Mesenchymal stem cell (in vitro differentiated cells and primary cell): ENCODE measurements at regions not wholly inside any gene's neighbourhood (a gene's known extent, or its start where the extent isn't known, plus 50 kb on each side); places are given as distances from the start of the nearest gene placed in this dataset.

Experiments used
- DNase-seq: peaks from one replicate; pipeline ENCODE4 v3.0.0-alpha.2; 2013
- H2AFZ ChIP-seq: one replicate; pipeline ENCODE4 v1.6.1; 2013; ENCODE audit warnings: low read depth, mild to moderate bottlenecking, control low read depth, inconsistent platforms, low read length, moderate library complexity
- H2AK5ac ChIP-seq: 2 replicates; pipeline ENCODE4 v1.6.1; 2013; ENCODE audit warnings: low read length, moderate library complexity, mild to moderate bottlenecking, inconsistent platforms; ENCODE audit not compliant: severe bottlenecking
- H2BK120ac ChIP-seq: one replicate; pipeline ENCODE4 v1.6.1; 2013; ENCODE audit warnings: low read depth, mild to moderate bottlenecking, inconsistent platforms, low read length, moderate library complexity
- H2BK12ac ChIP-seq, 2 experiments: one replicate each; pipeline ENCODE4 v1.6.1; 2013; ENCODE audit warnings: inconsistent platforms in 2 of 2, low read length in 2 of 2, mild to moderate bottlenecking in 2 of 2, moderate library complexity in 2 of 2, control low read depth in 1 of 2
- H2BK15ac ChIP-seq: one replicate; pipeline ENCODE4 v1.6.1; 2013; ENCODE audit warnings: mild to moderate bottlenecking, low read depth, inconsistent platforms; ENCODE audit not compliant: poor library complexity, severe bottlenecking
- H2BK5ac ChIP-seq: 2 replicates; pipeline ENCODE4 v1.6.1; 2013; ENCODE audit warnings: low read depth, mild to moderate bottlenecking, low read length, control low read depth, inconsistent platforms; ENCODE audit not compliant: poor library complexity, severe bottlenecking
- H3K14ac ChIP-seq, 2 experiments: one replicate each; pipeline ENCODE4 v1.6.1; 2013; ENCODE audit warnings: inconsistent platforms in 2 of 2, low read length in 2 of 2, control low read depth in 1 of 2, mild to moderate bottlenecking in 1 of 2, moderate library complexity in 1 of 2
- H3K18ac ChIP-seq, 2 experiments: one replicate each; pipeline ENCODE4 v1.6.1; 2013; ENCODE audit warnings: inconsistent platforms in 2 of 2, low read length in 2 of 2, control low read depth in 1 of 2, low read depth in 1 of 2, mild to moderate bottlenecking in 1 of 2
- H3K23ac ChIP-seq, 2 experiments: one replicate each; pipeline ENCODE4 v1.6.1; 2013; ENCODE audit warnings: inconsistent platforms in 2 of 2, low read length in 2 of 2, mild to moderate bottlenecking in 2 of 2, moderate library complexity in 2 of 2, control low read depth in 1 of 2
- H3K27ac ChIP-seq: 2 replicates; pipeline ENCODE4 v1.5.1; 2013; ENCODE audit warnings: mild to moderate bottlenecking, moderate library complexity, low read length, control low read depth, inconsistent platforms; ENCODE audit not compliant: poor library complexity, severe bottlenecking
- H3K27me3 ChIP-seq, 2 experiments: 2 replicates each; pipeline versions ENCODE4 v1.6.1 to v1.7.0; 2013; ENCODE audit warnings: low read length in 2 of 2, mild to moderate bottlenecking in 2 of 2, moderate library complexity in 2 of 2, control low read depth in 1 of 2, inconsistent platforms in 1 of 2; ENCODE audit not compliant: control insufficient read depth in 1 of 2, insufficient read depth in 1 of 2
- H3K36me3 ChIP-seq, 2 experiments: 2 replicates each; pipeline versions ENCODE4 v1.6.1 to v1.7.0; 2013; ENCODE audit warnings: low read length in 2 of 2, control low read depth in 1 of 2, inconsistent platforms in 1 of 2, low read depth in 1 of 2, mild to moderate bottlenecking in 1 of 2; ENCODE audit not compliant: insufficient read depth in 2 of 2, control insufficient read depth in 1 of 2
- H3K4ac ChIP-seq, 2 experiments: one replicate each; pipeline ENCODE4 v1.6.1; 2013; ENCODE audit warnings: inconsistent platforms in 2 of 2, low read length in 2 of 2, mild to moderate bottlenecking in 2 of 2, moderate library complexity in 2 of 2, control low read depth in 1 of 2, low read depth in 1 of 2
- H3K4me1 ChIP-seq: 2 replicates; pipeline ENCODE4 v1.6.1; 2013; ENCODE audit warnings: low read depth, low read length, control low read depth; ENCODE audit not compliant: control insufficient read depth, insufficient read depth
- H3K4me2 ChIP-seq: 2 replicates; pipeline ENCODE4 v1.6.1; 2013; ENCODE audit warnings: low read length, mild to moderate bottlenecking, inconsistent platforms; ENCODE audit not compliant: poor library complexity, severe bottlenecking
- H3K4me3 ChIP-seq, 2 experiments: 2 replicates each; pipeline versions ENCODE4 v1.5.1 to v1.7.0; 2013; ENCODE audit warnings: low read length in 2 of 2, mild to moderate bottlenecking in 2 of 2, control low read depth in 1 of 2, low read depth in 1 of 2; ENCODE audit not compliant: insufficient read depth in 1 of 2
- H3K79me1 ChIP-seq: replicated peaks from 2 replicates; pipeline ENCODE4 v1.6.1; 2013; ENCODE audit warnings: mild to moderate bottlenecking, control low read depth, low read length, inconsistent platforms; ENCODE audit not compliant: poor library complexity, severe bottlenecking
- H3K9ac ChIP-seq: 2 replicates; pipeline ENCODE4 v1.7.0; 2013; ENCODE audit warnings: mild to moderate bottlenecking, low read length, moderate library complexity
- H3K9me3 ChIP-seq: 2 replicates; pipeline ENCODE4 v1.7.0; 2013; ENCODE audit warnings: mild to moderate bottlenecking, low read length; ENCODE audit not compliant: control insufficient read depth
- H4K8ac ChIP-seq: one replicate; pipeline ENCODE4 v1.6.1; 2013; ENCODE audit warnings: inconsistent platforms, mild to moderate bottlenecking, low read length, moderate library complexity
- H4K91ac ChIP-seq: one replicate; pipeline ENCODE4 v1.6.1; 2013; ENCODE audit warnings: mild to moderate bottlenecking, low read length, inconsistent platforms
- WGBS: methylation state at CpG from one replicate; pipeline ENCODE4 v1.1.7; 2013; ENCODE audit warnings: mixed read lengths; 5-methylcytosine and 5-hydroxymethylcytosine counted together

DNA sequence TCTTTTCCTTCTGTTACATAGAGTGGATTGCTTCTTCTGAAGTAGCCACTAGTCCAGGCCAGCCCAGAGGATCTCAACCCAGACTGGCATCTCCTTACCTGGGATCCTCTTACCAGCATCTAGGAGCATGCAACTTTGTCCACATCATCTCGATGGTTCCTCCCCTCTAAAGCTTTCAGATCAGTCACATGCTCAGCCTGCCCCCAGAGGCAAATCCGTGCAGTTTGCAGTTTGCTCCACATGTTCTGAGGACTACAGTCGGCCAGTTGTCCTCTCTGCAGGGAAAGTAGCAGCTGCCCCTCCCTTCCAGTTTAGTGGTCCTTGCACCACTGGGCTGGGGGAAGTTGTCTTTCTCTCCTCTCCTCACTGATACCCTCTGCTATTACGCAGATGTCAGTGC is 259.8 kb upstream of the APCDD1 start:
- no peaks in the 10 kb centered on the region for H3K9me3 ChIP-seq
- no peak overlapping the region for H3K9ac ChIP-seq
- H3K27ac ChIP-seq, result no peak overlapping the region
- H4K8ac ChIP-seq, result no peak overlapping the region
- no peaks in the 10 kb centered on the region for H3K27me3 ChIP-seq
- no peak overlapping the region for H2BK120ac ChIP-seq
- H3K79me1 ChIP-seq, result no peaks in the 10 kb centered on the region
- H3K14ac ChIP-seq, result peak overlapping the region in 1 of 2 experiments; percentile 18
- no peak overlapping the region for H4K91ac ChIP-seq
- WGBS, result 73% methylated on average over 4 of the region's 4 CpGs
- H3K4me1 ChIP-seq, result no peaks in the 10 kb centered on the region
- H3K4me3 ChIP-seq, result no peak overlapping the region
- no peaks in the 10 kb centered on the region for H3K36me3 ChIP-seq
- no peak for DNase-seq
- peak overlapping the region in 1 of 2 experiments; percentile 42 for H3K18ac ChIP-seq
- H2AFZ ChIP-seq, result no peak overlapping the region
- H2BK12ac ChIP-seq, result peak overlapping the region in 1 of 2 experiments; percentile 64
- no peak overlapping the region for H3K23ac ChIP-seq
- H2BK15ac ChIP-seq, result no peak overlapping the region
- no peak overlapping the region for H2AK5ac ChIP-seq
- H3K4ac ChIP-seq, result no peak overlapping the region
- no peak overlapping the region for H3K4me2 ChIP-seq
- no peak overlapping the region for H2BK5ac ChIP-seq

DNA sequence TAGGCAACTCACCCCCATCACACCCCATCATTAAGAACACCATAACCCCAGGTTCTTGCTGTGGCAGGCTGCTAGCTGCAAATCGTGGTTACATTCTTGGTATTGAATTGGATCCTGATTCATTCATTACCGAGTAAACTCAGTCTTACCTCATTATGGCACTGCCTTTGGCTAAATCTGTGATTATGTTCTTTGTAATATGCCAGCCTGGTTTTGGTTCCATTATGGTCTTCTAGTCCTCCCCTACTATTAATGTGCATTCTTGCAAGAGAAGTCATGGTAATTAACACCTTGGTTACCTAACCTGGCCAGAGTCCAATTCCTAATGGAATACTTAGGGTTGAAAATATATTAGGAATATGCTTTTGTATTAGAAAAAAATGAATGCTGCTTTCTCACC is 258.9 kb upstream of the APCDD1 start:
- no peak overlapping the region for H3K18ac ChIP-seq
- no peaks in the 10 kb centered on the region for H3K36me3 ChIP-seq
- 89% methylated on average over 1 of the region's 2 CpGs for WGBS

DNA sequence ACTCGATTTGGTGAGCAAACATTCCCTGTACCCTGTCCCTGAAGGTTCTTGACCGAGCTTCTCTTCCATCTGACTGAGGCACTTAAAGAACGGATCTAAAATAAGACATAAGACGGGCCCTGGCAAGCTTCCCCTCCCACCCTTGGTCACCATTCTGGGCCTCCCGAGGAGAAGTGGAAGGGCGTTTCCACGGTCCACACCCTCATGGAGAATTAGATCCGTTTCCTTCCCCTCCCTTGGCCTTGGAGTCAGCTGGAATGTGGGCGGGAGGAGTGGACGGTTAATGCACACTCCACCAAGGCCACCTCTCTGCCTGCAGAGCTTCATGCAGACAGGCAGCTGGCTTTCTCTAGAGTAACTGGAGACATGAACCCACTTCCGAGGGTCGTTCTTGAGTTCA is 257.3 kb upstream of the APCDD1 start:
- H3K4ac ChIP-seq, result no peak overlapping the region
- H2BK5ac ChIP-seq, result no peak overlapping the region
- H3K9me3 ChIP-seq, result no peaks in the 10 kb centered on the region
- no peak overlapping the region for H3K4me2 ChIP-seq
- H2BK120ac ChIP-seq, result no peak overlapping the region
- H2BK15ac ChIP-seq, result no peak overlapping the region
- H3K4me3 ChIP-seq, result no peak overlapping the region
- no peak overlapping the region for H2AFZ ChIP-seq
- H3K27me3 ChIP-seq, result peaks cover 0 to 5% of the 10 kb centered on the region in 2 experiments
- no peak for DNase-seq
- no peaks in the 10 kb centered on the region for H3K4me1 ChIP-seq
- no peak overlapping the region for H3K9ac ChIP-seq
- no peak overlapping the region for H2AK5ac ChIP-seq
- no peak overlapping the region for H4K91ac ChIP-seq
- 89% methylated on average over 12 of the region's 12 CpGs for WGBS
- no peak overlapping the region for H3K18ac ChIP-seq
- H3K23ac ChIP-seq, result no peak overlapping the region
- H3K14ac ChIP-seq, result peak overlapping the region in 1 of 2 experiments; percentile 44
- no peak overlapping the region for H4K8ac ChIP-seq
- H3K36me3 ChIP-seq, result no peaks in the 10 kb centered on the region
- H3K27ac ChIP-seq, result no peak overlapping the region
- H2BK12ac ChIP-seq, result no peak overlapping the region
- H3K79me1 ChIP-seq, result no peaks in the 10 kb centered on the region

More for the DNA sequence above, 258.9 kb upstream of the APCDD1 start:
- Histone ChIP-seq H2BK15ac (no peak overlapping the region), H2BK120ac (no peak overlapping the region), H2BK5ac (no peak overlapping the region), H2AFZ (no peak overlapping the region), H3K4me3 (no peak overlapping the region), H4K8ac (no peak overlapping the region), H3K9ac (no peak overlapping the region), H3K79me1 (no peaks in the 10 kb centered on the region), H3K27ac (no peak overlapping the region), H4K91ac (no peak overlapping the region), H3K4ac (no peak overlapping the region), H3K27me3 (peaks cover 0 to 4% of the 10 kb centered on the region in 2 experiments), H2BK12ac (no peak overlapping the region), H3K4me1 (no peaks in the 10 kb centered on the region), H3K23ac (no peak overlapping the region), H3K4me2 (no peak overlapping the region), H3K9me3 (no peaks in the 10 kb centered on the region), H2AK5ac (no peak overlapping the region), H3K14ac (no peak overlapping the region)
- no peak for DNase-seq

DNA sequence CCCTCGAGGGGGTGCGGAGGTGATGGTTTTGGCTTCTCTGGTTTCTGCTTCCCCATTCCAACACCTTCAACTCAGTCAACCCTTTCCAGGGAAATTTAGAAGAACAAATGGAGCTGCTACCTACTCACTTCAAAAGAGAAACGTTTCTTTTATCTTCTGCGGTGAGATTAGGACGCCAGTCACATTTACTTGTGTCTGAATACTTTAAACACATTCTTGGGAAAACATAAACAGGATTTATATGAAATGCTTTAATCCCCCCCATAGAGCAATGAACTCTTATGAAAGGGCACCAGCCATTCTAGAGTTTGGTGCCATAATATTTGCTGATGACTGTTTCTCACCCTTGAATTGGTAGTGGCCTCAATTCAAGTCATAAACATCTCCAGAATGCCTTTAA is 253.2 kb upstream of the APCDD1 start:
- Histone ChIP-seq H2BK5ac (no peak overlapping the region), H3K4me1 (peaks cover 2% of the 10 kb centered on the region), H3K4me3 (no peak overlapping the region), H4K8ac (no peak overlapping the region), H3K14ac (no peak overlapping the region), H3K27me3 (peaks cover 2 to 5% of the 10 kb centered on the region in 2 experiments), H3K18ac (no peak overlapping the region), H3K9me3 (no peaks in the 10 kb centered on the region), H3K4ac (no peak overlapping the region), H3K4me2 (no peak overlapping the region), H2AFZ (no peak overlapping the region), H3K9ac (no peak overlapping the region), H3K36me3 (no peaks in the 10 kb centered on the region), H2BK15ac (no peak overlapping the region), H4K91ac (no peak overlapping the region), H2AK5ac (no peak overlapping the region), H3K23ac (no peak overlapping the region), H3K27ac (no peak overlapping the region), H2BK120ac (no peak overlapping the region), H3K79me1 (no peaks in the 10 kb centered on the region), H2BK12ac (no peak overlapping the region)
- 76% methylated on average over 3 of the region's 5 CpGs for WGBS
- no peak for DNase-seq
